GM21360 (cell line): ENCODE measurements at regions not wholly inside any gene's neighbourhood (a gene's known extent, or its start where the extent isn't known, plus 50 kb on each side); places are given as distances from the start of the nearest gene placed in this dataset.

Experiments used
- ATAC-seq: cut with Tn5 transposase; IDR thresholded peaks from one replicate; pipeline ENCODE4 v1.9.1; 2021; ENCODE audit warnings: mild to moderate bottlenecking, moderate library complexity; ENCODE audit not compliant: unreplicated experiment

DNA sequence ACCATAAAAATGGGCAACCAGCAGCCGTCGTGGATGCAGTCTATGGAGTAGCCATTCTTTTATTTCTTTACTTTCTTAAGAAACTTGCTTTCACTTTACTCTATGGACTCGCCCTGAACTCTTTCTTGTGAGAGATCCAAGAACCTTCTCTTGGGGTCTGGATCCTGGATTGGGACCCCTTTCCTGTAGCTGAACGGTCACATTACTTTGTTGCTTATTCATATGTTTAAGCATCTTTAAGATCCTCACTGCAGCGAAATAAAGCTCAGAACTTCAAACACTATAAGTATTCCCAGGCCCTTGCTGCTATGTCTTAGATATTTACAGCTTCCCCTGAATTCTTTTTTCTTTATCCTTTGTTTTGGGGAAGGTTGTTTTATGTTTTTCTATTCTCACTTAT lies 187.8 kb upstream of the DDI1 start:
- no peak for ATAC-seq

DNA sequence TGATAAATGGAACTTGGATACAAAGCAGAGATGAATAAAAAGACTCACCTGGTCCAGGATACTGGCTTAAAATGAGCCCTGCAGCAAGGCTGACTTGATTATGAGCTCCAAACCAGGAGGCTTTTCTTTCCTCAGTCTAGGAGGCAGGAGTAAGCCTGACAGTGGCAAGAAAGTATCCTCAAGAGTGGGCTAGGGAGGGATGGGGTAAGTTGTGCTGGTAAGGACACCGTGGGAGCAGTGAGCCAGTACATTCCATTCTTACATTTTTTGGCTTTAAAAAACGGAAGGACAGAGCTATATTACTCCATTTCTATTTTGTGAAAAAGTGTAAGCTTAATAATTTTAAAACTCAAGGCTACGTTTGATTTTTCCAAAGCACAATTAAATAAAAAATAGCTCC lies 187.1 kb upstream of the DDI1 start:
- ATAC-seq, result no peak

GRCh38 chr11:103850419-103851165 lies 185.8 kb upstream of the DDI1 start:
- no peak for ATAC-seq

GRCh38 chr11:103851166-103851651 lies 185.2 kb upstream of the DDI1 start:
- no peak for ATAC-seq
